ENCODE measurements at regions not wholly inside any gene's neighbourhood (a gene's known extent, or its start where the extent isn't known, plus 50 kb on each side); places are given as distances from the start of the nearest gene placed in this dataset.

DNA sequence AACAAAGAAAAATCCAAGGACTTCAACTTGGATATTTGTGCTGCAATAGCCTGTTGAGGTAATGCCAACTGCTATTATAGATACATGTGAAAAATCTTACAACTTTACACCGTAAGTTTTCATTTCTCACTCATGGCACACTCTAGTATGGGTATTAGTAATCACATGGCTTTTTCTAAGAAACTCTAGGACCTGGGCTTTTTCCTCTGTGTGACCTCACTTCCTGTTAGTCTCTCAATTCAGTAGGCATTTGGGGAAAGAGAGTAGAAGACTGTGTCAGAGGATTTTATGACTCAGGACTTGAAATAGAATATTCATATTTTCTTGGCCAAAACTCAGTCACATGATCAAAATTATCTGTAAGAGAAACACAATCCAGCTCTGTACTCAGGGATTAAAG is 1049.9 kb downstream of the REEP3 start (continued):
- TF ChIP-seq, protein P1, sequence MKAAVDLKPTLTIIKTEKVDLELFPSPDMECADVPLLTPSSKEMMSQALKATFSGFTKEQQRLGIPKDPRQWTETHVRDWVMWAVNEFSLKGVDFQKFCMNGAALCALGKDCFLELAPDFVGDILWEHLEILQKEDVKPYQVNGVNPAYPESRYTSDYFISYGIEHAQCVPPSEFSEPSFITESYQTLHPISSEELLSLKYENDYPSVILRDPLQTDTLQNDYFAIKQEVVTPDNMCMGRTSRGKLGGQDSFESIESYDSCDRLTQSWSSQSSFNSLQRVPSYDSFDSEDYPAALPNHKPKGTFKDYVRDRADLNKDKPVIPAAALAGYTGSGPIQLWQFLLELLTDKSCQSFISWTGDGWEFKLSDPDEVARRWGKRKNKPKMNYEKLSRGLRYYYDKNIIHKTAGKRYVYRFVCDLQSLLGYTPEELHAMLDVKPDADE (IDR thresholded peaks at IDR 0.05), result no peak
- TF ChIP-seq POLR2AphosphoS5 (IDR thresholded peaks at IDR 0.05; ENCODE audit: low read depth) (no peak), CREB1 (CRISPR knock-in tag; IDR thresholded peaks at IDR 0.05; ENCODE audit: low read depth) (no peak)
- TF ChIP-seq, protein P2, sequence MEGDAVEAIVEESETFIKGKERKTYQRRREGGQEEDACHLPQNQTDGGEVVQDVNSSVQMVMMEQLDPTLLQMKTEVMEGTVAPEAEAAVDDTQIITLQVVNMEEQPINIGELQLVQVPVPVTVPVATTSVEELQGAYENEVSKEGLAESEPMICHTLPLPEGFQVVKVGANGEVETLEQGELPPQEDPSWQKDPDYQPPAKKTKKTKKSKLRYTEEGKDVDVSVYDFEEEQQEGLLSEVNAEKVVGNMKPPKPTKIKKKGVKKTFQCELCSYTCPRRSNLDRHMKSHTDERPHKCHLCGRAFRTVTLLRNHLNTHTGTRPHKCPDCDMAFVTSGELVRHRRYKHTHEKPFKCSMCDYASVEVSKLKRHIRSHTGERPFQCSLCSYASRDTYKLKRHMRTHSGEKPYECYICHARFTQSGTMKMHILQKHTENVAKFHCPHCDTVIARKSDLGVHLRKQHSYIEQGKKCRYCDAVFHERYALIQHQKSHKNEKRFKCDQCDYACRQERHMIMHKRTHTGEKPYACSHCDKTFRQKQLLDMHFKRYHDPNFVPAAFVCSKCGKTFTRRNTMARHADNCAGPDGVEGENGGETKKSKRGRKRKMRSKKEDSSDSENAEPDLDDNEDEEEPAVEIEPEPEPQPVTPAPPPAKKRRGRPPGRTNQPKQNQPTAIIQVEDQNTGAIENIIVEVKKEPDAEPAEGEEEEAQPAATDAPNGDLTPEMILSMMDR (conservative IDR thresholded peaks at IDR 0.05; ENCODE audit: low read depth in 2 of 2), result no peak

DNA sequence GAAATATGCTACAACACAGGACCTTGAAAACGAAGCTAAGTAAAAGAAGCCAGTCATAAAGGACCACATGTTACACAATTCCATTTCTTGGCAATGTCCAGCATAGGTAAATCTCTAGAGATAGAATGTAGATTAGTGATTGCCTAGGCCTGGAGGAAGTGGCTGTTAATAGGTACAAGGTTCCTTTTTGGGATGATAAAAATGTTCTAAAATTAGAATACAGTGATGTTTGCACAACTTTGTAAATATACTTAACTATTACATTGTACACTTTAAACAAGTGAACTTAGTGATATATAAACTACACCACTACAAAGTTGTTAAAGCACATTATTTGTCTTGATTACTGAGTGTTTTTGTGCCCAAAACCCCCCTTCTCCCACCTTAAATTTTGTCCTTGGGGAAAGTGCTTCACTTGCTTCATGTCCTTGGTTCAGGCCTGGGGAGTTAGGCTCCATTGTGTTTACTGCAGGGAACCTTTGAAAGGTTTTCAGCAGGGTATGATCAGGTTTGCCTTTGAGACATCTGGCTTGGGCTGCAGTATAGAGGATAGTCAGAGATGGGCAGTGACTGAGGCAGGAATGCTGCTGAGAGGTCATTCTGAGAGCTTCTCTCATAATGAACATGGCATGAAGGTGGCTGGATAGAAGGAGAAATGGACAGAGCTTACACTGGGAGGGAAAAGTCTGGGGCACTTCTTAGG is 1052.6 kb downstream of the REEP3 start:
- H3K27me3 Mint-ChIP-seq (ENCODE audit: insufficient read depth, low read depth, poor library complexity), result peaks cover 2% of the 10 kb centered on the region
- no peak overlapping the region for H3K4me3 Mint-ChIP-seq
- Histone ChIP-seq H3F3A (replicated peaks; ENCODE audit: low read depth) (no peaks in the 10 kb centered on the region), H3K9me2 (ENCODE audit: insufficient read depth) (peaks cover 3% of the 10 kb centered on the region; the same call in 1 of the 2 replicates), H3K4me2 (no peak overlapping the region), H2AFZ (peak overlapping the region; percentile 23; the same call in 1 of the 2 replicates), H3K27me3 (ENCODE audit: insufficient read depth) (no peaks in the 10 kb centered on the region), H3K4me1 (ENCODE audit: insufficient read depth) (no peaks in the 10 kb centered on the region), H3K27ac (ENCODE audit: low read depth) (no peak overlapping the region), H3K36me3 (ENCODE audit: insufficient read depth) (no peaks in the 10 kb centered on the region), H4K20me1 (replicated peaks; ENCODE audit: insufficient read depth) (no peaks in the 10 kb centered on the region), H3K4me3 (no peak overlapping the region), H3K79me2 (replicated peaks; ENCODE audit: insufficient read depth) (no peaks in the 10 kb centered on the region)
- no peaks in the 10 kb centered on the region for H3K4me1 Mint-ChIP-seq
- DNase-seq (ENCODE audit: low spot score), result no peak
- no peak for ATAC-seq
- H3K36me3 Mint-ChIP-seq (ENCODE audit: low read depth), result no peaks in the 10 kb centered on the region
- H3K27ac Mint-ChIP-seq, result no peak overlapping the region
- no peaks in the 10 kb centered on the region; the same call in 1 of the 3 replicates for H3K9me3 Mint-ChIP-seq
- no peak for TF ChIP-seq EZH2 (IDR thresholded peaks at IDR 0.05; ENCODE audit: low read depth, unreplicated experiment)
- no peak for TF ChIP-seq STAT1 (IDR thresholded peaks at IDR 0.05; ENCODE audit: unreplicated experiment)
- no peak for TF ChIP-seq EZH2phosphoT487 (IDR thresholded peaks at IDR 0.05; ENCODE audit: unreplicated experiment)
- TF ChIP-seq, protein P1 (IDR thresholded peaks at IDR 0.05), result no peak
- no peak for TF ChIP-seq ZNF331 (CRISPR knock-in tag; IDR thresholded peaks at IDR 0.05; ENCODE audit: low read depth)
- no peak for TF ChIP-seq JUNB (IDR thresholded peaks at IDR 0.05; ENCODE audit: unreplicated experiment)
- TF ChIP-seq, protein P3, sequence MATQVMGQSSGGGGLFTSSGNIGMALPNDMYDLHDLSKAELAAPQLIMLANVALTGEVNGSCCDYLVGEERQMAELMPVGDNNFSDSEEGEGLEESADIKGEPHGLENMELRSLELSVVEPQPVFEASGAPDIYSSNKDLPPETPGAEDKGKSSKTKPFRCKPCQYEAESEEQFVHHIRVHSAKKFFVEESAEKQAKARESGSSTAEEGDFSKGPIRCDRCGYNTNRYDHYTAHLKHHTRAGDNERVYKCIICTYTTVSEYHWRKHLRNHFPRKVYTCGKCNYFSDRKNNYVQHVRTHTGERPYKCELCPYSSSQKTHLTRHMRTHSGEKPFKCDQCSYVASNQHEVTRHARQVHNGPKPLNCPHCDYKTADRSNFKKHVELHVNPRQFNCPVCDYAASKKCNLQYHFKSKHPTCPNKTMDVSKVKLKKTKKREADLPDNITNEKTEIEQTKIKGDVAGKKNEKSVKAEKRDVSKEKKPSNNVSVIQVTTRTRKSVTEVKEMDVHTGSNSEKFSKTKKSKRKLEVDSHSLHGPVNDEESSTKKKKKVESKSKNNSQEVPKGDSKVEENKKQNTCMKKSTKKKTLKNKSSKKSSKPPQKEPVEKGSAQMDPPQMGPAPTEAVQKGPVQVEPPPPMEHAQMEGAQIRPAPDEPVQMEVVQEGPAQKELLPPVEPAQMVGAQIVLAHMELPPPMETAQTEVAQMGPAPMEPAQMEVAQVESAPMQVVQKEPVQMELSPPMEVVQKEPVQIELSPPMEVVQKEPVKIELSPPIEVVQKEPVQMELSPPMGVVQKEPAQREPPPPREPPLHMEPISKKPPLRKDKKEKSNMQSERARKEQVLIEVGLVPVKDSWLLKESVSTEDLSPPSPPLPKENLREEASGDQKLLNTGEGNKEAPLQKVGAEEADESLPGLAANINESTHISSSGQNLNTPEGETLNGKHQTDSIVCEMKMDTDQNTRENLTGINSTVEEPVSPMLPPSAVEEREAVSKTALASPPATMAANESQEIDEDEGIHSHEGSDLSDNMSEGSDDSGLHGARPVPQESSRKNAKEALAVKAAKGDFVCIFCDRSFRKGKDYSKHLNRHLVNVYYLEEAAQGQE (IDR thresholded peaks at IDR 0.05; ENCODE audit: unreplicated experiment), result no peak
- no peak for TF ChIP-seq NANOG (IDR thresholded peaks at IDR 0.05; ENCODE audit: borderline replicate concordance)
- TF ChIP-seq, protein P2 (conservative IDR thresholded peaks at IDR 0.05; ENCODE audit: low read depth in 2 of 2), result no peak
